ENCODE measurements at regions not wholly inside any gene's neighbourhood (a gene's known extent, or its start where the extent isn't known, plus 50 kb on each side); places are given as distances from the start of the nearest gene placed in this dataset.

GRCh38 chr1:238568735-238569134 is 678.0 kb upstream of the ZP4 start:
- TF ChIP-seq CTCF (IDR thresholded peaks at IDR 0.05) = no peak
- TF ChIP-seq POLR2A (IDR thresholded peaks at IDR 0.05) = no peak

Data from adrenal gland (tissue), 5 donors.